Thoracic aorta (tissue), 2 donors: ENCODE measurements at regions not wholly inside any gene's neighbourhood (a gene's known extent, or its start where the extent isn't known, plus 50 kb on each side); places are given as distances from the start of the nearest gene placed in this dataset.

Experiments used
- ATAC-seq: fragments of 150-250 bp; one replicate; pipeline ENCODE4 v1.8.0; 2017; ENCODE audit warnings: low read depth; ENCODE audit not compliant: insufficient number of reproducible peaks, low FRiP score
- DNase-seq: peaks from one replicate; pipeline ENCODE4 v3.0.0-alpha.2; 2020; ENCODE audit warnings: low spot score
- H3K27ac ChIP-seq, 2 donors: fragments of 200-600 bp; sonication (generic); 1 replicate in 1 of 2; 2 replicates in 1 of 2; pipeline ENCODE4 v1.5.1; 2016; ENCODE audit warnings: mild to moderate bottlenecking in 2 of 2, moderate library complexity in 2 of 2
- H3K27me3 ChIP-seq: fragments of 200-600 bp; sonication (generic); replicated peaks from 2 replicates; pipeline ENCODE4 v1.6.0; 2016; ENCODE audit warnings: mild to moderate bottlenecking; ENCODE audit not compliant: insufficient read depth
- H3K36me3 ChIP-seq: fragments of 200-600 bp; sonication (generic); one replicate; pipeline ENCODE4 v1.5.1; 2016
- H3K4me1 ChIP-seq, 2 donors: fragments of 200-600 bp; sonication (generic); 1 replicate in 1 of 2; 2 replicates in 1 of 2; pipeline versions ENCODE4 v1.5.1 to v1.6.0; 2016; ENCODE audit warnings: low read depth in 2 of 2, mild to moderate bottlenecking in 1 of 2; ENCODE audit not compliant: control insufficient read depth in 1 of 2
- H3K4me3 ChIP-seq: fragments of 200-600 bp; sonication (generic); 2 replicates; pipeline ENCODE4 v1.5.1; 2016; ENCODE audit warnings: mild to moderate bottlenecking
- H3K9me3 ChIP-seq: fragments of 200-600 bp; sonication (generic); 2 replicates; pipeline ENCODE4 v1.5.1; 2016
- CTCF ChIP-seq: fragments of 200-600 bp; sonication (generic); IDR thresholded peaks from one replicate; pipeline ENCODE4 v1.5.1; 2019; ENCODE audit warnings: antibody characterized with exemption

- TF ChIP-seq CTCF: no peak
- DNase-seq (no peak), ATAC-seq (no peak)
- no peaks in the 10 kb centered on the region for H3K27me3 ChIP-seq
- no peak overlapping the region for H3K4me3 ChIP-seq
- no peaks in the 10 kb centered on the region for H3K9me3 ChIP-seq
- no peak overlapping the region for H3K27ac ChIP-seq
- H3K36me3 ChIP-seq: no peaks in the 10 kb centered on the region
- H3K4me1 ChIP-seq: peaks cover 0 to 20% of the 10 kb centered on the region in 2 donors
Observed at GRCh38 chr6:54008589-54008988, 102.7 kb upstream of the MLIP start.

- TF ChIP-seq CTCF: no peak
- Histone ChIP-seq H3K27me3 (no peaks in the 10 kb centered on the region), H3K36me3 (no peaks in the 10 kb centered on the region), H3K27ac (no peak overlapping the region), H3K4me1 (peaks cover 0 to 20% of the 10 kb centered on the region in 2 donors), H3K9me3 (no peaks in the 10 kb centered on the region), H3K4me3 (no peak overlapping the region)
- DNase-seq (no peak), ATAC-seq (no peak)
Observed at GRCh38 chr6:54009052-54009654, 102.1 kb upstream of the MLIP start.

- Histone ChIP-seq H3K9me3 (no peaks in the 10 kb centered on the region), H3K4me1 (peaks cover 0 to 20% of the 10 kb centered on the region in 2 donors), H3K4me3 (peak overlapping the region; percentile 55), H3K27ac (peak overlapping the region in 1 of 2 donors; percentile 15), H3K27me3 (no peaks in the 10 kb centered on the region), H3K36me3 (no peaks in the 10 kb centered on the region)
- ATAC-seq (peak; percentile 56), DNase-seq (no peak)
- TF ChIP-seq CTCF: no peak
Observed at GRCh38 chr6:54010340-54011276, 100.6 kb upstream of the MLIP start.

- Histone ChIP-seq H3K36me3 (no peaks in the 10 kb centered on the region), H3K9me3 (no peaks in the 10 kb centered on the region), H3K27ac (peak overlapping the region in 1 of 2 donors; percentile 15), H3K4me3 (peak overlapping the region; percentile 55), H3K4me1 (peaks cover 0 to 20% of the 10 kb centered on the region in 2 donors), H3K27me3 (no peaks in the 10 kb centered on the region)
- DNase-seq: no peak
- no peak for ATAC-seq
- no peak for TF ChIP-seq CTCF
Observed at GRCh38 chr6:54011277-54011648, 100.0 kb upstream of the MLIP start.

GRCh38 chr6:54013966-54014365 is 97.3 kb upstream of the MLIP start:
- ATAC-seq: no peak
- TF ChIP-seq CTCF: no peak
- H3K36me3 ChIP-seq: no peaks in the 10 kb centered on the region
- H3K27me3 ChIP-seq: no peaks in the 10 kb centered on the region
- H3K4me1 ChIP-seq: peaks cover 0 to 20% of the 10 kb centered on the region in 2 donors
- H3K4me3 ChIP-seq: no peak overlapping the region
- no peak overlapping the region for H3K27ac ChIP-seq
- H3K9me3 ChIP-seq: no peaks in the 10 kb centered on the region
- DNase-seq: no peak
